ENCODE measurements at regions not wholly inside any gene's neighbourhood (a gene's known extent, or its start where the extent isn't known, plus 50 kb on each side); places are given as distances from the start of the nearest gene placed in this dataset.

GRCh38 chr6:37110500-37111461, 59.2 kb upstream of the PIM1 start:
- H3K36me3 ChIP-seq, result no peaks in the 10 kb centered on the region
- peaks cover 5% of the 10 kb centered on the region in 2 donors for H3K4me1 ChIP-seq
- intact Hi-C loops (cut with DNase I; ENCODE audit: low total_unique reads), result no loop called here
- peak overlapping the region; percentile 62 to 73 for H3K27ac ChIP-seq
- no peak overlapping the region for H3K4me3 ChIP-seq
- DNase-seq, result no peak
- H3K27me3 ChIP-seq, result no peaks in the 10 kb centered on the region
- no peak for TF ChIP-seq CTCF (IDR thresholded peaks at IDR 0.05)
- TF ChIP-seq POLR2A (IDR thresholded peaks at IDR 0.05), result no peak
- H3K9me3 ChIP-seq, result no peaks in the 10 kb centered on the region

GRCh38 chr6:37113976-37114375, 56.0 kb upstream of the PIM1 start:
- H3K4me1 ChIP-seq, result peaks cover 5% of the 10 kb centered on the region in 2 donors
- intact Hi-C loops (cut with DNase I; ENCODE audit: low total_unique reads), result no loop called here
- TF ChIP-seq POLR2A (IDR thresholded peaks at IDR 0.05) (no peak), CTCF (IDR thresholded peaks at IDR 0.05) (no peak)
- no peaks in the 10 kb centered on the region for H3K27me3 ChIP-seq
- H3K9me3 ChIP-seq, result no peaks in the 10 kb centered on the region
- no peak for DNase-seq
- no peak overlapping the region for H3K27ac ChIP-seq
- H3K36me3 ChIP-seq, result no peaks in the 10 kb centered on the region
- H3K4me3 ChIP-seq, result no peak overlapping the region

DNA sequence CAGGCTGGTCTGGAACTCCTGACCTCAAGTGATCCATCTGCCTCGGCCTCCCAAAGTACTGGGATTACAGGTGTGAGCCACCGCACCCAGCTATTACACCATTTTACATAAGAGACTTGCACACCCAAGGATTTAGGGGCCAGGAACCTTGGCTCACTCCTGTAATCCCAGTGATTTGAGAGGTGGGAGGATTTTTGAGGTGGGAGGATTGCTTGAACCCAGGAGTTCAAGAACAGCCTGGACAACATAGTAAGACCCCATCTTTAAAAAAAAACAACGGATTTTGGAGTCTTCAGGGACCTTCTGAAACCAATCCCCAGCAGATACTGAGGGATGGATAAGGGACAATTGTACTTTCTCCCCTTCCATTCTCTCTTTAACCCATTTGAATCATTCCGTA, 55.3 kb upstream of the PIM1 start:
- TF ChIP-seq POLR2A (IDR thresholded peaks at IDR 0.05), result no peak
- Histone ChIP-seq H3K4me1 (peaks cover 5% of the 10 kb centered on the region in 2 donors), H3K9me3 (no peaks in the 10 kb centered on the region), H3K36me3 (no peaks in the 10 kb centered on the region), H3K27me3 (no peaks in the 10 kb centered on the region), H3K4me3 (no peak overlapping the region), H3K27ac (no peak overlapping the region)
- intact Hi-C loops (cut with DNase I; ENCODE audit: low total_unique reads), result no loop called here
- no peak for DNase-seq

GRCh38 chr6:37115236-37115895, 54.6 kb upstream of the PIM1 start:
- no peak overlapping the region for H3K27ac ChIP-seq
- no peak for DNase-seq
- intact Hi-C loops (cut with DNase I; ENCODE audit: low total_unique reads), result no loop called here
- H3K27me3 ChIP-seq, result no peaks in the 10 kb centered on the region
- TF ChIP-seq POLR2A (IDR thresholded peaks at IDR 0.05), result no peak
- TF ChIP-seq CTCF (IDR thresholded peaks at IDR 0.05), result no peak
- H3K4me1 ChIP-seq, result peaks cover 0 to 3% of the 10 kb centered on the region in 2 donors
- no peaks in the 10 kb centered on the region for H3K36me3 ChIP-seq
- H3K4me3 ChIP-seq, result no peak overlapping the region
- H3K9me3 ChIP-seq, result no peaks in the 10 kb centered on the region

DNA sequence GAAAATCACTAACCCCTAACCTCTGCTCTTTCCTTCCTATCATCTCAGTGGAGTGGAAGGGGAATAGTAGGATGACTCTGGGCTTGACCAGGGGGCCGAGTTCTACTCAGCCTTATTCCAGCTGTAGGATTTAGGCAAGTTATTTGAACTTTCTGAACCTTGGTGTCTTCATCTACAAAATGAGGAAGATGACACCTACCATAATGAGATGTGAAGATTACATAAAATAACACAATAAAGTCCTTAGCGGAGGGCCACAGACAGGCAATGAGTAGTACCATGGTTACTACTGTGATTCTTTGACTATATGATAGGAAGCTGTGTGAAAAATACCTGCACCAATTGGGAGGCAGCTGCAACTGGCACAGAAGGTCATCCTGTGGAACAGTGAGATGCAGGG, 53.6 kb upstream of the PIM1 start:
- no peak for DNase-seq
- TF ChIP-seq CTCF (IDR thresholded peaks at IDR 0.05), result no peak
- no peak for TF ChIP-seq POLR2A (IDR thresholded peaks at IDR 0.05)
- H3K9me3 ChIP-seq, result no peaks in the 10 kb centered on the region
- H3K4me3 ChIP-seq, result no peak overlapping the region
- intact Hi-C loops (cut with DNase I; ENCODE audit: low total_unique reads), result no loop called here
- H3K27ac ChIP-seq, result no peak overlapping the region
- H3K27me3 ChIP-seq, result no peaks in the 10 kb centered on the region
- H3K36me3 ChIP-seq, result no peaks in the 10 kb centered on the region
- no peaks in the 10 kb centered on the region for H3K4me1 ChIP-seq
